ENCODE measurements at regions not wholly inside any gene's neighbourhood (a gene's known extent, or its start where the extent isn't known, plus 50 kb on each side); places are given as distances from the start of the nearest gene placed in this dataset.

DNA sequence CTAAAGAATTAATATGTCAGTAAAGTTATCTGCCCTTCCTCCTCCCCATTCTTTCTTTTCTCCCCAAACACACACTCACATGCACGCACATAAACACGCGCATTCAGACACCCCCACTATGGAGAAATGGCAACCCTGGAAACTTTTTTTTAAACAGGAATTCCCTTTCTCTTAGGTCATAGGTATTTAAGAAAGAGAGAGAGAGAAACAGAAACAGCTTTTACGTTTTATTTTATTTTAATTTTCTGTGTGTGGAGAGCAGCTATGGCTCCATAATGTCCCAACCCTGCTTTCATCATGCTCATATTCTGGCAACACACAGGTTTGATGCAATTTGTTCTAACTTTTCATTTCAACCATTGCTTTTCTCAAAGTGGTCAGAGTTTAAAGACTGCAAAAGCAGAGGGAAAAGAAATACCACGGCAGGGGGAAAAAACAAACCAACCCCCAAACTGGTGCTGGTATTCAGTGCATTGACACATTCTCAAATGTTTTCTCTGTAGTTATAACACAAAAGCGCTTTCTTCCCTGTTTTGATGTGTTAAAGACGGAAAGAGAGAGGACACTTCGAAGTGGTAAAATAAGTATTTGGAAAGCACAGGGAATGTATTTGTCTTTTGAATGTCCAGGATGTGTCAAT, 126.0 kb upstream of the TMEM161B start:
- DNase-seq: no peak

DNA sequence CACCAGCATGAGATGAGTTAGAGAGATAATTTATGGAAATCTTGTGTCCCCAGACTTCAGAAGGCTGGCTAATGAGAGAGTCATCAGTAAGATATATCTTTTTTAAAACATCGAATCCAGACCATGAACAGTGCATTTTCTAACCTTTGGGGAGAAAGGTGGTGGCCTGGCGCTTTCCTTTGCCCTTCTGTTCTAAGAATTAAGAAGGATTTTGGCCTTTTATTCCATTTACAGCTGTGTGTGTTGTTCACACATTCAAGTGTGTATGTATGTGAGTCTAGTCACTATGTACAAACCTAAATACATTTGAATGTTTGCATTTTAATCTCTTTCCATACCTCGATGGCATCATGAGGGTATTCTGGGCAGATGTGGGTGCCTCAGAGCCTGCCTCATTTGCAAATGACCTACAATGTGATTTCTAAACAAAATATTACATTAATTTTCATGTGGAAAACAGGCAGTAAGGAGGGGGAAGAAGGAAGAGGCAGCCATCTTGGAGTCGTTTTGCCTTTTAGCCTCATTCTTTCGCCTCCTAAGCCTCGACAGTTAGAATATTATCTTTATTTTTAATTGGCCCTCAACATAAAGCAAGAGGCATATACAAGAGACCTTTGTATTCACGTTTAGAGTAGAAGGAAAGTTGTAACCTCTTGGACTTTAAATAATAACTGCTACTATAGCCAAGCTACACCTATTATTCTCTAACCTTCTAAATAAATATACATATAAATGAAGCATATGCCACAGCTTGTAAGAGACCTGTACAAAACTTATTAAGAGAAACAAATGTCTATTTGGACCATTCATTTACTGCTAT, 125.3 kb upstream of the TMEM161B start:
- no peak for DNase-seq

- DNase-seq: no peak
Measured at GRCh38 chr5:88393042-88393441, 124.4 kb upstream of the TMEM161B start.

DNA sequence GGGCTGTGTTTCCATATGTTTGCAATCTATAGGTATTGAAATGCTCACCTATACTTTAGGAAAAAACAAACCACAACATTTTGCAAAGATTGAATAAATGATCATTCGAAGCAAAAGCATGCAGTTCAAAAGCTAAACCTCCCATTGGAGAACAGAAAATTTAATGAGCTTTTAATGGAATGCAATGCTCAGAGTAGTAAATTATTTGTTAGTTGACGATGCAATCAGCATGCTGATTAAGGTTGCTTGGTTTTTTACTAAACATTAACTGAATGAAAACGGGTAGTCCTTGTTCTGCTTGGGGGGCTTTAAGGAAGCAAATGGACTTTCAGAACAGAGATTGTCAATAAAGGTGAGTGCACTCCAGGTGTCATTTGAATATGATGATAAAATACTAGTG, 123.3 kb upstream of the TMEM161B start:
- no peak for DNase-seq

GRCh38 chr5:88391116-88391515, 122.5 kb upstream of the TMEM161B start:
- DNase-seq: no peak

DNA sequence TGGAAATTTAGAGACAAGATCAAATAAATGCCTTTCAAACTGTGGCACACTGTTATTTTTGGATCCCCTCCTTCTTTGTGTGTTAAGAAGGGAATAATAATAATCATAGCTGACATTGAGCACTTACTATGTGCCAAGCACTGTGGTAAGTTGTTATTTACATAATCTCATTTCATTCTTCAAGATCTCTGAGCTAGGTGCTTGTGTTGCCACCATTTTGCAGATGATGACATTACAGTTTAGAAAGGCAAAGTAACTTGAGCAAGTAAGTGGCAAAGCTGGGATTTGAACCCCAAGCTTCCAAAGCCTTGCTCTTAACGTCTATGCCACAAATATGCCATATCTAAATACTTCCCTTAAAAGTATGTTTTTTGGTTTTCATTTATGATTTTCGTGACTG, 121.8 kb upstream of the TMEM161B start:
- DNase-seq: no peak

DNA sequence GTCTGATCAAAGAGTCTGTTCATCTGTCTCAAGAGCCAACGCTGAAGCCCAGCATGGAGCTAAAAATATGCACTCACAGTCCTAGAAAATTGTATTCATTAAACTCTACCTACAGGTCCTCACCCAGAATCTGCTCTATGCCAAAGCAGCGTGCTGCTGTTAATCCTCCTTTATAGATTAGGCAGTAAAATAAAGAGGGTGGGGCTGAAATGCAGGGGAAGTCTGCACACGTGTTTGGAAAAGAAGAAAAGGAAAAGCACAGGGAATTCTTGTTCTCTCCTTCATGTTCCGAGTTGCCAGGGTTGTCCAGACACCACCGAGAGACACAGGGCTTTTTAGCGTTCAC, 121.4 kb upstream of the TMEM161B start:
- DNase-seq: no peak

DNA sequence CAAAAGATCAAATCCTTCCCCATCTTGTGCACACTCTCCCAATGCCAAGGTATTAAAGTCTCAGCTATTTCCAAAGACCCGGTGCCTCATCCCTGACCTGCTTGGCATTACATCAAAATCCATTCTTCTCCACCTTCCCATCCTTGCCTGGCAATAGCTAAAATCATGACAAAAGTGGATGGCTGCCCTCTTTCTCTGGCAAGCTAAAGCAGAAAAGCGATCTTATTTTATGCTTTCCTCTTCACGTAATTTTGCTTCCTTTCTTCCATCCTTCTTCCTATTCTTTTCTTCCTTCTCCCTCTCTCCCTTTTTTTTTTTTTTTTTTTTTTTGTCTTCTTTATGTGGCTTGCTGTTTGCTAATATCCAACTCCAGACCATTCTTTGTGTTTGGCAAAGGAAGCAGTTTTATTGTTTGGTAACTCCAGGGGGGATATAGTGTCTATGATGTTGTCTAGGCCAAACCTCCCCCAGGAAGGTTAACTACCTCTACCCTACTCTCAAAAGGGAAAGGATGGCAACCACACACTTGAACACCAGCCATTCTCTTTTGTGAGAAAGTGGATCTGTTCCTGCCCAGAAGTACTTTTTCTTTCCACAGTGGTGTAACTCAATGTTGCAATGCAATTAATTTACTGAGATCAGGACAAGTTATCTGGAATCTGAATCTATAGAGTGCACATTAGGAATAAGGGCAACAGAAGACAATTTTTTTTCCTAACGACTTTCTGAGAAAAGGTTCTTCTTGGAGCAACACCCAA, 120.9 kb upstream of the TMEM161B start:
- DNase-seq: peak; percentile 39 to 70

GRCh38 chr5:88388476-88389337, 120.1 kb upstream of the TMEM161B start:
- peak in 1 of 2 experiments; percentile 6 for DNase-seq

DNA sequence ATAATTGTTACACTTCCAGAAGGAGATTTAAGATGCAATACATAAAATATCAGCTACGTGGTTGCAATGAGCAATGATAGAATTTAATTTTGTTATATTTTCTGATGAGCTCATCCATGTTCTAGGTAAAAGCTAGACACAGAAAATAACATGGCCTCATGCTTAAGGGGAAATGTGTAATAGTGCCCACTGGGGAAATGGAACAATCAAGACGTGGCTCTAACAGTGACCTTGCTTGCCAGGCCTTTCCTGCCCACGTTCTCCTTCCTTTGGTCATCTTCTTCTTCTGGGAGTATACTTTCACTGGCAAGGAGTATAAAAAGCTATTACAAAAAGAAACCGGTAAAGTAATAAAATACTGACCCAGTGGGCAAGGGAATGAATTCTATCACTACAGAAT, 116.2 kb upstream of the TMEM161B start:
- DNase-seq: no peak

- no peak for DNase-seq
Measured at GRCh38 chr5:88380332-88380731, 111.7 kb upstream of the TMEM161B start.

DNA sequence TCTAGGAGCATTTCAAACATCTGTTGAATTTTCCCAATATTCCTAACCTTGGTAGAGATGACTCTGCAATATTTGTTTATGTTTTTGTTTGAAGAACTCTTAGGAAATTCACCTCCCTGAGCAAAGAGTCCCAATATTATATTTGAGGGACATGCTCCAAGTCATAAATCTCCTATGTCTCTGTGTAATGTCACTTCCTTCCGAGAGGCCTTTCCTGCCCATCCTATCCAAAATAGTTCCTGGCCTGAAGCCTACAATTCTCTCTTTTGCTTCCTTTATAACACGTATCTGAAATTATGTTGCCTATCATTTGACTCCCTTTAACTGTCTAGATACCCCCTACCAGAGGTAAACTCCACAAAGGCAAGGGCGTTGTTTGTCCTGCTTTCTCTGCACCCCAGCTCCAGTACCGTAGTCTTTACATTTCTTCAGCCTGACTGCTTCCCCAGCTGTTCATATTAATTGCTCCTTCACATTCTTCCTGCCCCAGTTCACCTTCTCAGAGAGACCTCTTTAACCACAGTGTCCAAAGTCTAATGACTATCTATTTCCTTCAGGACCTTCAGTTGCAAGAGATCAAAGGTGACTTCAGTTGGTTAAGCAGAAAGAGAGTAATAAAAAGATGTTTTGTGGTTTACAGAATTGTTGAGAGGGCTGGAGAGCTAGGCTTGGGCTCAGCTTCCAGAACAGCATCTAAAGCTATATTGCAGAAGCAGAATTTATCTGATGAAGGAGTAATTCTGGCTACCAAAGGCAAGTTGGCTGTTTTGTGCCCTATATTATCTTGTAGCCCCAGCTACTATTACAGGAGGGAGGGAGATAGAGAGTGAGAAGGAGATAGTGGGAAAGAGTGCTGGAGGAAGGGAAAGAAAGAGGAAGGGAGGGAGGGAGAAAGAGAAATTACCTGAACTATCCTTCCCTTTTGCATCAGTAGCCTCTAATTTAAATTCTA, 109.3 kb upstream of the TMEM161B start:
- DNase-seq: peak in 1 of 2 experiments; percentile 4

- DNase-seq: peak in 1 of 2 experiments; percentile 6
Measured at GRCh38 chr5:88377240-88377639, 108.6 kb upstream of the TMEM161B start.

DNA sequence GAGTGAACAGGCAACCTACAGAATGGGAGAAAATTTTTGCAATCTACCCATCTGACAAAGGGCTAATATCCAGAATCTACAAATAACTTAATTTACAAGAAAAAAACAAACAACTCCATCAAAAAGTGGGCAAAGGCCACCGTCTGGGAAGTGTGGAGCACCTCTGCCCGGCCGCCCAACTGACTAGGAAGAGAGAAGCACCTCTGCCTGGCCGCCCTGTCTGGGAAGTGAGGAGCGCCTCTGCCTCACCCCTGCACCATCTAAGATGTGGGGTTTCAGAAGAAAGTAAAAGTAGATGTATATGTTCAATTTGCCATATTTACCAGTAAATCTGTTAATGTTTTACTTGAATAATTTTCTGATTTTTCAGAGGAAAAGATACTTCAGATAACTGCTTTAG, 108.1 kb upstream of the TMEM161B start:
- DNase-seq: no peak

DNA sequence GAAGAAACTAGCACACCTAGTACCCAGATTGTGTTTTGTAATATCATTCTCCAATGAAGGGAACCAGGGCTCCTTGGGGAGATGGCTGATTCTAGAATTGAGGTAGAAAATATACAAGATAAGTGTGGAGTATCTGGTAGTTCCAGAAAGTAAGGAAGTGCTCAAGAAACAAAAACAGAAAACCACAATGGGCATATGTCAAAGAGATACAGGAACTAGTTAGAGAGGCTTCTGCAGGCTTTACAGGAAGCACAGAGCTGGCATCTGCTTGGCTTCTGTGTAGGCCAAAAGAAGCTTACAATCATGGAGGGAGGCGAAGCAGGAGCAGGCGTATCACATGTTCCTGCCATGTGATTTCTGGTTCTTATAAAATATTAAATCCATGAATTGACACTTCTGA, 105.7 kb upstream of the TMEM161B start:
- DNase-seq: no peak

- no peak for DNase-seq
Measured at GRCh38 chr5:88370824-88371223, 102.2 kb upstream of the TMEM161B start.

GRCh38 chr5:88368201-88368600, 99.6 kb upstream of the TMEM161B start:
- DNase-seq: no peak

DNA sequence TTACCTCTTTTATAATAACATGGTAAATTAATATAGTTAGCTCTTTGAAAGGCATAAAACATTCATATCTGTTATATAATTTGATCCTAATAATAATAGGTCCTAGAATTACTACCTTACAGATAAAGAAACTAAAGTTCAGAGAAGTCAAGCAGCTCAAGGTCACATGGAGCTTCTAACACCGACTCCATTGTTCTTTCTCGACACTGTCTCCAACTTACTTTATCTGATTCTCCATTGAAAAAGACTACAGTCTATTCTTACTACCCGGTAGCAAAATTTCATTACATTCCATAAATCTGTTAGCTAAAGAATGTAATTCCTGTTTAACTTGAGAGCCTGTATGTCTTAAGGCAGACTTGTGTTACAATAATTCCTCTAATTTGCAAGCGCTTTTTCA, 96.3 kb upstream of the TMEM161B start:
- DNase-seq: no peak

- DNase-seq: no peak
Measured at GRCh38 chr5:88355490-88356050, 86.9 kb upstream of the TMEM161B start.

- no peak for DNase-seq
Measured at GRCh38 chr5:88325868-88326267, 57.2 kb upstream of the TMEM161B start.

DNA sequence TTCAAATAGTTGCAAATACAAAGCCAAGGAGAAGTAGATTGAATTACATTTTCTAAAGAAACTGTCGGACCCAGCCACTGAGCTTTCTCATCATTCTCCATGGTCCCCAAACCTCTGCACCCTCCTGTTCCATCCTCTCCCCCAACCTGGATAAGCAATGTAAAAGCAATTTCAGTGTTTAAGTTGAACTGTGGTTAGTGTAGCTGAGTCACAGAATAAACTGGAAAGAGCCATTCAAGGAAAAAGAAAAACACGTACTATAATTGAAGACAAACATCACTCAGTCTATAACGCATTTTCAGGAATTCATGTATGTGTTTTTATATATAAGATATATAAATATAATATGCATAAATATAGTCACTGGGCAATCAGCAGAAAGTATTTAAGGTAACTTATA, 54.1 kb upstream of the TMEM161B start:
- DNase-seq: no peak

Data from NCI-H2081 (cell line).